ENCODE measurements at regions not wholly inside any gene's neighbourhood (a gene's known extent, or its start where the extent isn't known, plus 50 kb on each side); places are given as distances from the start of the nearest gene placed in this dataset.
"Not testable (repeated sequence)": the region's sequence is repeated elsewhere in the genome, so short reads cannot be mapped to it uniquely, and the experiment has no call there.

- FAIRE-seq, result no peak
These were observed 141.9 kb downstream of the PSAT1 start for GRCh38 chr9:78438780-78439179.

DNA sequence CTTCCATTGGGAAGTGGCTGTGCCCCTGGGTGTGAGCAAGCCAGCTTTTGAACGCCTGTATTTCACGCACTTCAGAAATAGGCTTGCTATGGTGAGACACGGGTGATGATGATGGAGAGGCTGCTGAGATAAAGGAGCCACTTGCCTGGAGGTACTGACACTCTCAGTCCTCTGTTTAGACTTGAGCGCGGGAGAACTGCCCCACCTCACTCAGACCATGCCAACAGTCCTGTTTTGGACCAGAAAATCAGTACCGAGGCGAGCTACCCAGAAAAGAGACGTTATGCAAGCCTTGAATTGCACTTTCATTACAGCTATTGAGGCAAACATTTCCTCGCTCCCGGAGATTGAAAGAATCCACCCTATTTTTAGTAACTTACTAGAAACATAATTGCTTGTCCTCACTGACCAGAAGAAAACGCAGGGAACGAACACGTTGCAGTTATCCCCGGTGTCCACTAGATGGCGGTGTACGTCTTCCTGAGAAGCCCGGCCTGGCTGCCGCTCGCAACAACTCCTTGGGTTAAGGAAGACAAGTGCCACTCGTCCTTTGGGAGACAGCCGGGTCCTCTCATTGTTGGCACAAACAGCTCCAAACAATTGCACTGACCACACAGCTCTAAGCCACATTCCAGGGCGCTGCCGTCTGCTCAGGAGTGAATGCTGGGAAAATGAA, 142.4 kb downstream of the PSAT1 start:
- FAIRE-seq, result peak; percentile 25

DNA sequence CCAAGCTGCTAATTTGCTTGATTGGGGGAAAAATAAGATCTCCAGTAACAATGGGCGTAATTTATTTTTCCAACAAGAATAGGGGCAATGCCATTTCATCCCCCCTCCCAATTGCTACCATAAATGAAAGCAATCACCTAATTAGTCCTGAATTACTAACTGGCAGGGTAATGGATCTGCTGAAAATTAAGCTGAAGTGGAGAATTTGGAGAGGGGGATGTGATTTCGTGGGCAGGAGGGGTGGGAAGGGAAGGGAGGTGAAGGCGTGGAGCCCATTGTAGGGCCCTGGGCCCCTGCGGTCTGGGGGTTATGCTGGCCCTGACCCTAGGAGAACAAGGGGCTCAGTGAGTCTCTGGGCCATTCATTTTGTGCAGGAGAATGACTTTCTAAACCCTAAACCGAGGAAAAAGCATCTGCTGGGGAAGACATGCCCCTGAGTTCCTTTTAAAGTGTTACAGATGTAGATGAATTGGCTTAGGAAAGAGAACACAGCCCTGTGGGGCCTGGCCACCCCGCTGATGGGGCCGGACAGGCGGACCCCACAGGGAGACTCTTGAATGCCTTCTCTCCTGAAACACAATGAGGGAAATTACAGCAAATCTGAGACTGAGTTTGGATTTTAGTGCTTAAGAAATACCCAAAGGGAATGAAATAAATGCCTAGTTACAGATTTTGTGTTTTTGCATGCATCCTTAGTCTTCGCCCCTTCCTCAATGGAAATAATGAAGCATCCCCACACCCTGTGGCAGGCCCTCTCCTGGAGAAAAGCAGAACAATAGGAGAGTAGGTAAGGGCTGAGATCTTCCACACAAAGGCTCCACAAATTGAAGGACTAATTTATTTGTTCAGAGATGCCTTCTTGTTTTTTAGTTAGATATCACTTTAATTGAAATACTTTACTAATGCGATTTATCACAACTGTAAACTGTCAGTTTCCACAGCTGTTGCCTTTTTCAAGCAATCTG, 143.2 kb downstream of the PSAT1 start:
- no peak for FAIRE-seq

DNA sequence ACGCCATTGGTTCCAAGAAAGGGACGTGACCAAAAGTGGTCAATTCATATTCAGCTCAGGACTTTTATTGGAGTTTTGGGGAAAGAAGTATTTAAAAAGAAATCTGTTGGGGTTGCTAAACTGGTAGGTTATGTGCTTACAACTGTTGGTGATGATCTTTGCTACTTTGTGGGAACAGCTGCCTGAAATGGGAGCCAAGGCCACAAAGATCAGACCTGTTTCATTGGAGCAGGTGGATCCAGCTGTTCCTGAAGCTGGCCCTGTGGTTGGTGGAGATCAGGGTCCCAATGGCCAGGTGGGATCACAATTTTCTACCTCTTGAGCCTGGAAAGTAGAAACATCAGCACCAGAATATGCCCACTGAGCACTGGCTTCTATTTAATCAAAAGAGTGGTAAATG, 144.5 kb downstream of the PSAT1 start:
- FAIRE-seq, result no peak

- FAIRE-seq, result no peak
These were observed 145.0 kb downstream of the PSAT1 start for GRCh38 chr9:78441822-78442431.

DNA sequence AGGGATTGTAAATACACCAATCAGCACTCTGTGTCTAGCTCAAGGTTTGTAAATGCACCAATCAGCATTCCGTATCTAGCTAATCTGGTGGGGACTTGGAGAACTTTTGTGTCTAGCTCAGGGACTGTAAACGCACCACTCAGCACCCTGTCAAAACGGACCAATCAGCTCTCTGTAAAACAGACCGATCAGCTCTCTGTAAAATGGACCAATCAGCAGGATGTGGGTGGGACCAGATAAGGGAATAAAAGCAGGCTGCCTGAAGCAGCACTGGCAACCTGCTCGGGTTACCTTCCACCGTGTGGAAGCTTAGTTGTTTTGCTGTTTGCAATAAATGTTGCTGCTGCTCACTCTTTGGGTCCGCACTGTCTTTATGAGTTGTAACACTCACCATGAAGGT, 145.7 kb downstream of the PSAT1 start:
- not testable (repeated sequence) for FAIRE-seq

DNA sequence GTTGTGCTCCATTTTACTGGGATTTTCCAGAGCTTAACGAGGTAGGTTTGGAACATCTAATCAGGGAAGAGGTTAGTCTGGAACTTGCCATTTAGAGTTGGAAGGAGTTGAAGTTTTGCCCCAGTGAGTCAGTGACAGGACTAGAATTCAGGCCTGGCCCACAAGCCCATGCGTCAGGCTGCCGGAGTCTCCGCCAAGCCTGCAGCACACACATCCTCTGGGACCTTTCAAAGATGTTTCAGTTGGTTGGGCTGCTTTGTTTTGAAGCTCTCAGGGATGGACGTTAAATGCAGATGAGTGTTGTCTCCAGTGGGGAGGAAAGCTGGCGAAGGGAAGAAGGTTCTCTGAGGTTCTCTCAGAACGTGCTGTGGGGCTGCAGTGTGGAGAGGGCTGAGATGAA, 147.0 kb downstream of the PSAT1 start:
- FAIRE-seq, result no peak

DNA sequence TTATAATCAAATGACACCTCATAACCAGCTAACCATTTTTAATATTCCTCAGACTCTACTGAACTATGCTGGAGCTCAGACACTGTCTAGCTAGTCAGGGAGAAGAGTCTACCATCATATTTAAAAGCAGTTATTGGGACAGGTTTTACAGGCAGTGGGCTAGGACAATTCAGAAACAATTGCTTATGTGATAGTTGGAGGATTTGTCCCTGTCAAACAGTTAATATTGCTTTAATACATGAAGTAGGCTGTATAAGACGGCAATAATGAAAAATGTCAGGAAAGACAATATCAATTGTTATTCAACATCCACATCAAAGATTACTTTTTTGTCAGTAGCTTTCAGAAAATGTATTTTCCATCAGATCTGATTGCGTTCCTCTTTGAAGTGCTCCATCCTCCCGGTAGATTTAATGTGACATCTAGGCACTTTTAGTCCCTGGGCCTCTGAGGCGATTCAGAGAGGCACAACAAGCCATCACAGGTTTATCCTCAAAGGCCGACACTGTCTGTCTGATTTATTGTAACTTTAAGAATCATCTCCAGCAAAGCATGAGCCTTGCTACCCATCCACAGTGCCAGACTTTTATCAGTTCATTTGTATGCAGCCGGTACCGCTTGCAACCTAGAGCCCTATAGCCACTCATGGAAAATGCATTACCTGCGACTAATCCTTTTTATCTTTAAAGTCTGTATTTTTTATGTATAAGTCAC, 152.2 kb downstream of the PSAT1 start:
- FAIRE-seq, result no peak

DNA sequence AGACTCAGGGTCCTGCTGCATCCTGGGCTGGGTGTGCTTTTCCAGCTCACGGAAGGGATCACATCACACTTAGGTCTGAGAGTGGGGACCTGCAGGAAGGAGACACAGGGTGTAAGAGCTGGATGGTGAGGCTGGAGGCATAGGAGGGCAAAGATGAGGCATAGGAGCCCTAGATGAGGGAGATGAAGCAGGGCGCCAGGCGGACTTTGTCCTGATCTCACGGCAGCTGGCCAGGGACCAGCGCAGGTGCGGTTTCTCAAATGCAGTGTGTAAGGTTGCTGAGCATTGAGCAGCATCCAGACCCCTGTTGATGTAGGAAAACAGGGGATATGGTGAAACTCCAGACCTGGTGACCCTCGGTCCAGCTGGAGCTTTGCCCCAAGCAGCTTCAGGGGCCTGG, 156.5 kb downstream of the PSAT1 start:
- FAIRE-seq, result no peak

GRCh38 chr9:78462611-78463010, 165.7 kb downstream of the PSAT1 start:
- no peak for FAIRE-seq

- FAIRE-seq, result no peak
These were observed 166.8 kb downstream of the PSAT1 start for GRCh38 chr9:78463750-78464149.

GRCh38 chr9:78468231-78468630, 171.3 kb downstream of the PSAT1 start:
- no peak for FAIRE-seq

- no peak for FAIRE-seq
These were observed 172.2 kb downstream of the PSAT1 start for GRCh38 chr9:78468974-78469576.

GRCh38 chr9:78470216-78470615, 173.3 kb downstream of the PSAT1 start:
- no peak for FAIRE-seq

DNA sequence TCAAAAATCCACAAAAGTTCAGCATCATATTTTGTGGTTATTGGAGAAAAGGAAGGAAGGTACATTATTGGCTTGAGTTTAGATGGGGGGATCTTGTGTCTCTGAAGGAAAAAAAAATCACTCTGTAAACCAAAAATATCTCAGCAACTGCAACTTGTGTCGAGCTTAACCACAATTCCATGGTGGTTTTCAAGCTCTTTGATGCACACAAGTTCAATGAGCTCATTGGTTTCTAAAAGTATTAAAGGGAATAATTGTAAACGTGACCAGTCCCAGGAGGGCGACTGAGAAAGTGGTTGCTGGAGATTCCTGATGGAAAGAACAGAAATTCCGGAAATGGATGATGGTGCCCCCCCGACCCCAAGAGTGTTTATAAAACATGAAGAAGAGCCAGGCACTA, 173.8 kb downstream of the PSAT1 start:
- FAIRE-seq, result no peak

GRCh38 chr9:78472111-78472510, 175.2 kb downstream of the PSAT1 start:
- no peak for FAIRE-seq

GRCh38 chr9:78479441-78479840, 182.5 kb downstream of the PSAT1 start:
- no peak for FAIRE-seq

GRCh38 chr9:78486661-78487060, 189.7 kb downstream of the PSAT1 start:
- FAIRE-seq, result no peak

- no peak for FAIRE-seq
These were observed 193.3 kb downstream of the PSAT1 start for GRCh38 chr9:78490231-78490630.

DNA sequence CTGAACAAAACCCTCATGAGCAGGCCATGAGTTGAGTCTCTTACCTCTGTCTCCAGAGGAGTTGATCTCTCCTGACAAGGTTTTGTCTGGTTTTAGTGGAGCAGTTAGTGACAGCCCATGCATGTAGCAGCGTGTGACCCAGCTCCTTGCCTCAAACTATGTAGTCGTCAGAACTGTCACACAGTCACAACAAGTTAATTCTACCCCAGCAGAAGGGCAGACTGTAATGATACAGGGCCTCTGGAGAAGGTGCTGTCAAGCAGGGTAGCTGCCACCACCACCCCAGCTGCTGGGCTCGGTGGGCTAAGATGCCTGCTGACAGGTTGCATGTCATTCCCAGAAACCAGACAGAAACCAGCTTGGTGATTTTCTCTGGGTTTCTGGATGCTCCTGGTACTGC, 194.5 kb downstream of the PSAT1 start:
- FAIRE-seq, result no peak

DNA sequence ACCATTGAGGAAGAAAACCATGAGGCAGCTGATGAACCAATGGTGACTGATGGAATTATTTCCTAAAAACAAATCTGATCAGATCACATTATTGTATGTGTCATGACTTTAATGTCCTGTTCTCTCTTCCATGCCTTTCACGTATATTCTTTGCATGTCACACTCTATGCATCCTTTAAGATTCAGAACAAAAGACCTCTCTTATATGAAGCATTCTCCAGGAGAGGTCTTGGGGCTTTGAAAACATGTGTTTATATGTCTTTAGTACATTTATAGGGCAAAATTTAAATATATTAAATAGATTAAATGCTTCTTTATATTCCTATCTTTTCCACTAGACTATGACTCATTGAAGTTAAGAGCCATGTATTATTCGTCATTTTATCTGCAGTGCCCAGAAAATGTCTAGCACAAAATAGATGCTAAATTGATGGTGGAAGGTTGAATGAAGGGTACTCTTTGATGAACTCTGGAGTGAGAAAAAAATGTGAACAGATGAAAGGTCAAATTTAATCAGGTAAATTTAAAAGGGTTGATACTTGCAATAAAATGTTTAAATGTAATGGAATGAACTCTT, 196.3 kb downstream of the PSAT1 start:
- no peak for FAIRE-seq

GRCh38 chr9:78502566-78502965, 205.6 kb downstream of the PSAT1 start:
- no peak for FAIRE-seq
